ENCODE measurements at regions not wholly inside any gene's neighbourhood (a gene's known extent, or its start where the extent isn't known, plus 50 kb on each side); places are given as distances from the start of the nearest gene placed in this dataset.
"Not testable (repeated sequence)": the region's sequence is repeated elsewhere in the genome, so short reads cannot be mapped to it uniquely, and the experiment has no call there.

GRCh38 chr6:56838016-56838555 is 116.8 kb upstream of the BEND6 start:
- DNase-seq = no peak

- no peak for DNase-seq
Measured at GRCh38 chr6:56837322-56837894, 117.5 kb upstream of the BEND6 start.

GRCh38 chr6:56835612-56836011 is 119.3 kb upstream of the BEND6 start:
- no peak for DNase-seq

DNA sequence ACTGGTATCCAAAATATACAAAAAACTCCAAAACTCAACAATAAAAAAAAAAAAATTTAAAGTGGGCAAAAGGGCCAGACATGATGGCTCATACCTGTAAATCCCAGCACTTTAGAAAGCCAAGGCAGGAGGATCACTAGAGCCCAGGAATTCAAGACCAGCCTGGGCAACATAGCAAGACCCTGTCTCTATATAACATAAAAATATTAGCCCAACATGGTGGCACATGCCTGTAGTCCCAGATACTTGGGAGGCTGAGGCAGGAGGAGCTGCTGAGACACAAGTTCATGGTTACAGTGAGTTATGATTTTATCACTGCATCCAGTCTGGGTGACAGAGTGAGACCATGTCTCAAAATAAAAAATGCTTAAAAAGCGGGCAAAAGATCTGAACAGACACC is 121.0 kb upstream of the BEND6 start:
- DNase-seq = no peak

DNA sequence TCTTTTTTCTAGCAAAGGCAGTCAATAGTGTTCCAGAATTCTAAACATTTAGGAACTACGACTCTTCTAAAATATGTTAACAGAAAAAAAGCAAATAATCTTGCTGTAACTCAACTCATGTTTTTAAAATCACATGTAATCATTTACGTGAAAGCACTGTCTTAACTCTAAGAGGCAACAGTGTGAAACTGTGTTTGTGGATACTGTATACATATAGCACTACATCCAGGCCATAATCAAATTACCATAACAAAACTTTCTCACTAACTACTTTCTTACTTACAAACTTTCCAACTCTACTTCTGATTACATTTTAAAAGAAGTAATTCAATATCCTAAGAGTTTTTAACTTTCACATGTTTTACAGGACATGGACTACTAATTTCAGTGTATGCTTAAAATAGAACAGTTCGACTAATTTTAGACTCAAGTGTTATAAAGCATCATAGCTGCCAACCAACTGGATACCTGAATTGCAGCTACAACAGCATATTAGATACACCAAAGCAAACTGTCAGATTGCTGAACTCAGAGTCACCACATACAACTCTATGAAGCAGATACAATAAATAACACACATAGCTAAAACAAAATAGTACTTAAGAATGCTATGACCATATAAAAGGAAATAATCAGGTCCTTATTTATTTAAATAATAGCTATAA is 121.6 kb upstream of the BEND6 start:
- DNase-seq = no peak

DNA sequence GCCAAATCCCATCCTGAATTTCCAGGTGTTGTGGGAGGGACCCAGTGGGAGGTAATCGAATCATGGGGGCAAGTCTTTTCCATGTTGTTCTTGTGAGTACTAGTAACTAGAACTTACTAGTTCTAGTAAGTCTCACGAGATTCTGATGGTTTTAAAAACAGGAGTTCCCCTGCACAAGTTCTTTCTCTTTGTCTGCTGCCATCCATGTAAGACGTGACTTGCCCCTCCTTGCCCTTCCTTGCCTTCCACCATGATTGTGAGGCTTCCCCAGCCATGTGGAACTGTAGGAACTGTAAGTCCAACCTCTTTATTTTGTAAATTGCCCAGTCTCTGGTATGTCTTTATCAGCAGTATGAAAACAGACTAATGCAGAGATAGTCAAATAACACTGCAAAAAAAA is 122.7 kb upstream of the BEND6 start:
- DNase-seq = no peak

- DNase-seq = no peak
Measured at GRCh38 chr6:56831334-56831733, 123.6 kb upstream of the BEND6 start.

DNA sequence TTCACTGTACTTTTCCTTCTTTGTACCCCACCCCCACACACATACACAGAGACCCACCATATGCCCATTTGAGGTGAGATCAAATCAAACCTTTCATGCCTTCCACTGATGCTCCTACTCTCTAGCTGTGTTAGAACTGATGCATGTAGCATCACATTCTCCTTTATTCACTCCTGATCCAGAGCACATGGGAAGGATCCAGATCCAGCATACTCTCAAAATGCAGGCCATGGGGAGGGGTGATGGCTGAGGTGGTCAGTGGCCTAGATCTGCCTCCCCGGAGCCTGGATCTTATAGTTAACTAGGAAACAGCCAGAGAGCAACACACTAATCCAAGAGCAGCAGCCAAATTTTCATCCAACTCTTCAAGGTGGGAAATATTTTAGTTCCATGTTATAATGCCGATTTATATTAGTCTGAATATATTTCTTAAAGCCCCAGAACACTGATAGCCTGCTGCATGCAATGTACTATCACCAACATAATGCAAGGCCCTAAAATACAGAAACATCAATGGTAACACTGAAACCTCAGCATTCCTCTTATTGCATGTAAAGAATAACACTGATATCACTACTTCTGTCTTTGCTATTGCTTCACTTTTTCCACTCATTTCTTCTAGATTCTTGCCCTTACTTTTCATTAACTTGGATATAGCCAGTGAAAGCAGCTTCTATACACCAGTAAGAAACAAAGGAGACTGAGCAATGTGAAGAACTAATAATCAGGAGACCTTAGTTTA is 126.8 kb upstream of the BEND6 start:
- no peak for DNase-seq

DNA sequence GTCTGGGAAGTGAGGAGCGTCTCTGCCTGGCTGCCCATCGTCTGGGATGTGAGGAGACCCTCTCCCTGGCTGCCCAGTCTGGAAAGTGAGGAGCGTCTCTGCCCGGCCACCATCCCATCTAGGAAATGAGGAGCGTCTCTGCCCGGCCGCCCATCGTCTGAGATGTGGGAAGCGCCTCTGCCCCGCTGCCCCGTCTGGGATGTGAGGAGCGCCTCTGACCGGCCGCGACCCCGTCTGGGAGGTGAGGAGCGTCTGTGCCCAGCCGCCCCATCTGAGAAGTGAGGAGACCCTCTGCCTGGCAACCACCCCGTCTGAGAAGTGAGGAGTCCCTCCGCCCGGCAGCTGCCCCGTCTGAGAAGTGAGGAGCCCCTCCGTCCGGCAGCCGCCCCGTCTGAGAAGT is 130.5 kb upstream of the BEND6 start:
- not testable (repeated sequence) for DNase-seq

DNA sequence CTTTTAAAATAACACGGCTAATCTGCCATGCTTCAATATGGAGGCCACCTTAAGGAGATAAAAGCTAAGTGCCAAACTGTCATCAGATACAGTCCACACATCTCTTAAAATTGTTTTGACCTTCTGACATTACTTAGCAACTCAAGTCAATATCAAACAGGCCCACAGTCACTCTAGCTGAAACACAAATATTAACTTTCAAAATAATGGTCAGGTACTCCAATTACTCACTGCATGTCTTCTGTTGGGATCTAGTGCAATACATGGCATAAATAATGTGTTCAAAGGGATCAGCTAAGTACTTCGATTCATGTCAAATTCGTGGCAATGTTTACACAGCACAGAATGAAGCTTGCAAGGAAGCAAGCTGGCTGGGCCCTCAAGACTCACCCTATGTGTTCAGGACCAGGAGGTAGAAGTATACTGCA is 133.9 kb upstream of the BEND6 start:
- DNase-seq = no peak

- no peak for DNase-seq
Measured at GRCh38 chr6:56820060-56820459, 134.8 kb upstream of the BEND6 start.

DNA sequence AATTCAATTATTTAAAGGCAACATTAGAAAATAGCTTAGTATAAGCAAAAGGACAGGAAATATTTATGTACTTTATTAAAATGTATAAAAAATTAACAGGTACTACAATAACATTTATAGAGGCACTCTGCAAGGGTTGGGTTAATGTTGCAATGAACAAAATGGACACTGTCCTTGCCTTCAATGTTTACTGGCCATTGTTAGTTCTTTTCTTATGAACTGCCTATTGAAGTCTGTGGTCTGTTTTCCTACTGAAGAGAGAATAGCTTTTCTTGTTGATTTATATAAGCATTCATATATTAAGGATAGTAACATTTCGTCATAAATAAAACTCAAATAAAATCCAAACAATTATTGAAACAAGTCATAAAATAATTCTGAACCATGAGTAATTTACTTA is 135.3 kb upstream of the BEND6 start:
- no peak for DNase-seq

DNA sequence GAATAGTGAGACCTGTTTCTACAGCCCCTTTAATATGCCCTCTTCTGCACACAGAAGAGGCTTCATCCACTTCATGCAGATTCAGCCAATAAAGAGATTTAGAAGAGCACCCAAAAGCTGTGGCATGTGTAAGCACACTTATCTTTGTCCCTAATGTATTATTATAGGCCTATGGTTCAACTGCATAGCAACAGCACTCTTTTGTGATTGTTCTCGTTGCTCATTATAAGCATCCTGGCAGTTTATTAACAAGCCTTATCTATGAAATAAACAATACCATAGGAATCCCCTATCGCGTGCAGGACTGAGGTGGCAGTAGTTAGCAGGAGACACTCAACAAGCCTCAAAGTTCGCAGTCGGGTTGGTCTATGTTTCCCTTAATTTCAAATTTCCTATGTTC is 138.5 kb upstream of the BEND6 start:
- no peak for DNase-seq

- no peak for DNase-seq
Measured at GRCh38 chr6:56815436-56815835, 139.5 kb upstream of the BEND6 start.

- no peak for DNase-seq
Measured at GRCh38 chr6:56814802-56815201, 140.1 kb upstream of the BEND6 start.

- no peak for DNase-seq
Measured at GRCh38 chr6:56814308-56814707, 140.6 kb upstream of the BEND6 start.

- not testable (repeated sequence) for DNase-seq
Measured at GRCh38 chr6:56812851-56813250, 142.1 kb upstream of the BEND6 start.

- DNase-seq = no peak
Measured at GRCh38 chr6:56808871-56809359, 146.0 kb upstream of the BEND6 start.

- no peak for DNase-seq
Measured at GRCh38 chr6:56807989-56808337, 146.9 kb upstream of the BEND6 start.

GRCh38 chr6:56807326-56807988 is 147.4 kb upstream of the BEND6 start:
- DNase-seq = no peak

DNA sequence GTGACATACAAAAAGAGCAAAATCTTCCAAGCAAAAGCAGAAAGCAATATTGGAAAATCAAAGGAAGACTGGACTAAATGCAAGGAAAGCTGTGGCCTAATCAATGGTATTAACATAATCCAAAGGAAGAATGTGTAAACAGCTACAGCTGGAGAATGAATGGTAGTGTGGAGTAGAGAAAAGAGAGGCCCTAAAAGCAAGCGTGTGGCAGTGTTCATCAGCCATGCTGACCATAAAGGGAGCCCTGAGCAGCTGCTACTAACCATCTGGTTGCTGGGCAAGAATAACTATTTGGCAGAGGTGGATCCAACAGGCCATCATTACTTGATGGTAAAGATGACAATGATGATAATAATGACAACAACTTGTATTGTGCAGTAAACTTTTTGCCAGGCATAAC is 148.5 kb upstream of the BEND6 start:
- no peak for DNase-seq

DNA sequence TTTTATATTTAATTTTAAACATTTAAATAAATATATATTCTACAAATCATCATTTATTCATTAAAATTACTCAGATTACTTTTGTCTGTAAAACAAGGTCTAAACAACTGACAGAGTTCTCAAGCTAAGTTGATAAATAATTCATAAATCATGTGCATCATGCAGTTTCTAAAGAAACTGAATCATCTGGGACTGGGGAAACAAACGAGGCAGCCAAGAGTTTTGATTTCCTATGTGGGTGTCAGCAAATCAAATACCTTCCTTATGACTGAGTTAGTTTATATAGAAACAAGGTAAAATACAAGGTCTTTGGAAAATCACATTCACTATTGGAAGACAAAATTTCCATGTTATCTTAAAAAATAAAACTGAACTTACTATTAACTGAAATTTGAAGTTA is 149.9 kb upstream of the BEND6 start:
- DNase-seq = no peak

DNA sequence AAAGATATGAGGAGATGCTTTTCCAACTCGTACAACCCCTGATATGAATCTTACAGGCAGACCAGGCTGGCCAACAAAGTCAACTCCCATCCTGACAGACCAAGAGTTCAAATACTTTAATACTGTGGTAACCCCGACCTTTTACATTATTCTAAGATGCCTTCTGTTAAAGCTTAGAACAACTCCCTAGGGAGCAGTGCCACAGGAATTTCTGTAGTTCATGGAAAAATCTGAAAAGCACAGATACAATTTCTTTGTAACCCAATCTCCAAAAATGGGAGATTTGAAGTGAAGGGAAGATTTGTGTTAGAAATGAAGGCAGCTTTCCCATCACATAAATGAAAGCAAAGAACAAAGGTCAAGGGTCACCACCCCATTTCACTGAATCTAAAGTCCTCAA is 151.3 kb upstream of the BEND6 start:
- no peak for DNase-seq

DNA sequence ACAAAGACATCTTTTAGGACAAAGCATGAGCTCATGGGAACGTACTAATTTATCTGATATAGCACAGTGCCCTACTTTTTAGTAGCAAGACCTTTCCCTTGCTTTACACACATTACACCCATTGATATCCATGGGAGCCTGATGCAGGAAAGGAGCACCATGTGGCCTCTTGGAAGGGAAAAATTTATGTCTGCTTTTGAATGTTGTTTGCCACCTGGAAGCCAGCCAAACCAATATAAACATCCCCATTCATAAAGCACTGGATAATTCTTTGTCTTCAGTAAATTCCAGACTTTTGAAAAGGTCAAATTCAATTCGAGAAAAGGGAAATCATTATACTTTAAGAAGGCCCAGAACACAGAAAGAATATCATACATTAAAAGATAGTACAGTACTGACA is 152.3 kb upstream of the BEND6 start:
- no peak for DNase-seq
